ENCODE measurements at regions not wholly inside any gene's neighbourhood (a gene's known extent, or its start where the extent isn't known, plus 50 kb on each side); places are given as distances from the start of the nearest gene placed in this dataset.

GRCh38 chr9:101796044-101796443 lies 57.6 kb upstream of the GRIN3A start:
- TF ChIP-seq CTCF (IDR thresholded peaks at IDR 0.05; ENCODE audit: insufficient read depth, low read length, poor library complexity, severe bottlenecking) (no peak), EZH2phosphoT487 (conservative IDR thresholded peaks at IDR 0.05; ENCODE audit: low read length) (no peak)
- Histone ChIP-seq H3K4me2 (ENCODE audit: low read depth, low read length, poor library complexity, severe bottlenecking) (no peak overlapping the region), H4K20me1 (ENCODE audit: low read depth, low read length) (no peaks in the 10 kb centered on the region), H3K9ac (ENCODE audit: low read length) (no peak overlapping the region), H3K4me3 (ENCODE audit: insufficient read depth, low read length, poor library complexity, severe bottlenecking) (no peak overlapping the region), H3K9me3 (ENCODE audit: insufficient read depth, low read length) (no peaks in the 10 kb centered on the region), H3F3A (ENCODE audit: insufficient read depth) (no peaks in the 10 kb centered on the region), H3K27ac (ENCODE audit: low read depth, low read length) (no peak overlapping the region), H3K27me3 (ENCODE audit: low read length) (no peaks in the 10 kb centered on the region), H3K9me2 (replicated peaks; ENCODE audit: insufficient read depth, low read length) (no peaks in the 10 kb centered on the region), H2AFZ (ENCODE audit: low read depth, low read length, severe bottlenecking) (no peak overlapping the region), H3K79me2 (ENCODE audit: insufficient read depth, low read length) (no peaks in the 10 kb centered on the region), H3K36me3 (ENCODE audit: low read length) (no peaks in the 10 kb centered on the region)

- no peaks in the 10 kb centered on the region for H3K36me3 ChIP-seq (ENCODE audit: low read length)
- H3K4me3 ChIP-seq (ENCODE audit: insufficient read depth, low read length, poor library complexity, severe bottlenecking), result no peak overlapping the region
- H3K9ac ChIP-seq (ENCODE audit: low read length), result no peak overlapping the region
- H3K79me2 ChIP-seq (ENCODE audit: insufficient read depth, low read length), result no peaks in the 10 kb centered on the region
- no peaks in the 10 kb centered on the region for H3K9me2 ChIP-seq (replicated peaks; ENCODE audit: insufficient read depth, low read length)
- no peak overlapping the region for H2AFZ ChIP-seq (ENCODE audit: low read depth, low read length, severe bottlenecking)
- H3K9me3 ChIP-seq (ENCODE audit: insufficient read depth, low read length), result no peaks in the 10 kb centered on the region
- TF ChIP-seq EZH2phosphoT487 (conservative IDR thresholded peaks at IDR 0.05; ENCODE audit: low read length) (no peak), CTCF (IDR thresholded peaks at IDR 0.05; ENCODE audit: insufficient read depth, low read length, poor library complexity, severe bottlenecking) (no peak)
- no peaks in the 10 kb centered on the region for H3F3A ChIP-seq (ENCODE audit: insufficient read depth)
- H3K4me2 ChIP-seq (ENCODE audit: low read depth, low read length, poor library complexity, severe bottlenecking), result no peak overlapping the region
- no peak overlapping the region for H3K27ac ChIP-seq (ENCODE audit: low read depth, low read length)
- no peaks in the 10 kb centered on the region for H3K27me3 ChIP-seq (ENCODE audit: low read length)
- no peaks in the 10 kb centered on the region for H4K20me1 ChIP-seq (ENCODE audit: low read depth, low read length)
Observed at GRCh38 chr9:101795147-101795546, 56.7 kb upstream of the GRIN3A start.

GRCh38 chr9:101792475-101792874 lies 54.0 kb upstream of the GRIN3A start:
- Histone ChIP-seq H3K4me3 (ENCODE audit: insufficient read depth, low read length, poor library complexity, severe bottlenecking) (no peak overlapping the region), H3K9me2 (replicated peaks; ENCODE audit: insufficient read depth, low read length) (no peaks in the 10 kb centered on the region), H3F3A (ENCODE audit: insufficient read depth) (no peaks in the 10 kb centered on the region), H3K27ac (ENCODE audit: low read depth, low read length) (no peak overlapping the region), H3K79me2 (ENCODE audit: insufficient read depth, low read length) (no peaks in the 10 kb centered on the region), H3K4me2 (ENCODE audit: low read depth, low read length, poor library complexity, severe bottlenecking) (no peak overlapping the region), H3K9ac (ENCODE audit: low read length) (no peak overlapping the region), H3K9me3 (ENCODE audit: insufficient read depth, low read length) (no peaks in the 10 kb centered on the region), H3K27me3 (ENCODE audit: low read length) (no peaks in the 10 kb centered on the region), H4K20me1 (ENCODE audit: low read depth, low read length) (no peaks in the 10 kb centered on the region), H3K36me3 (ENCODE audit: low read length) (no peaks in the 10 kb centered on the region), H2AFZ (ENCODE audit: low read depth, low read length, severe bottlenecking) (no peak overlapping the region)
- TF ChIP-seq CTCF (IDR thresholded peaks at IDR 0.05; ENCODE audit: insufficient read depth, low read length, poor library complexity, severe bottlenecking) (no peak), EZH2phosphoT487 (conservative IDR thresholded peaks at IDR 0.05; ENCODE audit: low read length) (no peak)
